SU-DHL-6 (cell line): ENCODE measurements at regions not wholly inside any gene's neighbourhood (a gene's known extent, or its start where the extent isn't known, plus 50 kb on each side); places are given as distances from the start of the nearest gene placed in this dataset.

Experiments used
- H2AFZ ChIP-seq: fragments of 200-600 bp; sonication (generic); 2 replicates; pipeline ENCODE4 v1.6.1; 2014; ENCODE audit warnings: low read depth, mild to moderate bottlenecking, moderate library complexity, mixed read lengths, antibody characterized with exemption, low read length; ENCODE audit not compliant: severe bottlenecking
- H3F3A ChIP-seq: fragments of 200-600 bp; shearing (Covaris generic); 2 replicates; pipeline ENCODE4 v1.6.0; 2016; ENCODE audit warnings: antibody characterized with exemption, mild to moderate bottlenecking; ENCODE audit not compliant: insufficient read depth
- H3K27ac ChIP-seq: fragments of 200-600 bp; sonication (generic); 2 replicates; pipeline ENCODE4 v1.5.1; 2016; ENCODE audit warnings: low read depth, mild to moderate bottlenecking, low read length, moderate library complexity, mixed read lengths
- H3K27me3 ChIP-seq: fragments of 200-600 bp; sonication (generic), shearing (Covaris generic); 2 replicates; pipeline ENCODE4 v1.6.0; 2014; ENCODE audit warnings: mild to moderate bottlenecking, low read length
- H3K36me3 ChIP-seq: fragments of 200-600 bp; sonication (generic); 2 replicates; pipeline ENCODE4 v1.6.1; 2014; ENCODE audit warnings: mild to moderate bottlenecking, low read length, mixed read lengths
- H3K4me2 ChIP-seq: fragments of 300-600, 200-600 bp; shearing (Covaris generic), sonication (generic); 2 replicates; pipeline ENCODE4 v1.6.0; 2014; ENCODE audit warnings: low read length, low read depth, mild to moderate bottlenecking; ENCODE audit not compliant: poor library complexity, severe bottlenecking
- H3K4me3 ChIP-seq: fragments of 200-600 bp; sonication (generic); 2 replicates; pipeline ENCODE4 v1.5.1; 2014; ENCODE audit warnings: antibody characterized with exemption, low read length, mild to moderate bottlenecking, mixed read lengths; ENCODE audit not compliant: insufficient read depth, poor library complexity, severe bottlenecking
- H3K79me2 ChIP-seq: fragments of 200-600 bp; sonication (generic); 2 replicates; pipeline ENCODE4 v1.6.1; 2014; ENCODE audit warnings: mild to moderate bottlenecking, low read length, moderate library complexity; ENCODE audit not compliant: insufficient read depth
- H3K9ac ChIP-seq: fragments of 200-600 bp; sonication (generic); 2 replicates; pipeline ENCODE4 v1.7.0; 2014; ENCODE audit warnings: mild to moderate bottlenecking, low read length
- H3K9me2 ChIP-seq: fragments of 200-600 bp; sonication (generic); replicated peaks from 2 replicates; pipeline ENCODE4 v1.6.1; 2014; ENCODE audit warnings: low read length; ENCODE audit not compliant: insufficient read depth
- H3K9me3 ChIP-seq: fragments of 200-600 bp; sonication (generic); 2 replicates; pipeline ENCODE4 v1.6.1; 2014; ENCODE audit warnings: low read length, mixed read lengths; ENCODE audit not compliant: insufficient read depth
- H4K20me1 ChIP-seq: fragments of 200-600 bp; sonication (generic); 2 replicates; pipeline ENCODE4 v1.6.1; 2014; ENCODE audit warnings: low read depth, mild to moderate bottlenecking, antibody characterized with exemption, low read length, moderate library complexity, mixed read lengths
- CTCF ChIP-seq: fragments of 200-600 bp; sonication (generic); IDR thresholded peaks from one replicate; pipeline ENCODE4 v1.5.1; 2017; ENCODE audit warnings: antibody characterized with exemption, mild to moderate bottlenecking, low read length, moderate library complexity; ENCODE audit not compliant: insufficient read depth, poor library complexity, severe bottlenecking
- EZH2phosphoT487 ChIP-seq: fragments of 200-600 bp; sonication (generic), shearing (Covaris generic); conservative IDR thresholded peaks from 2 replicates; pipeline ENCODE4 v1.6.1; 2018; ENCODE audit warnings: mild to moderate bottlenecking, antibody characterized with exemption, low read length, moderate library complexity, mixed read lengths

GRCh38 chr10:130244928-130245495 is 108.8 kb downstream of the GLRX3 start:
- no peaks in the 10 kb centered on the region for H3K27me3 ChIP-seq
- H3F3A ChIP-seq, result no peaks in the 10 kb centered on the region
- H3K9me3 ChIP-seq, result no peaks in the 10 kb centered on the region
- no peak overlapping the region for H3K4me2 ChIP-seq
- no peak overlapping the region for H3K9ac ChIP-seq
- TF ChIP-seq CTCF (no peak), EZH2phosphoT487 (no peak)
- no peaks in the 10 kb centered on the region for H3K9me2 ChIP-seq
- H3K36me3 ChIP-seq, result no peaks in the 10 kb centered on the region
- H3K27ac ChIP-seq, result no peak overlapping the region
- H2AFZ ChIP-seq, result no peak overlapping the region
- H4K20me1 ChIP-seq, result no peaks in the 10 kb centered on the region
- H3K4me3 ChIP-seq, result no peak overlapping the region
- H3K79me2 ChIP-seq, result no peaks in the 10 kb centered on the region

GRCh38 chr10:130246113-130246512 is 109.9 kb downstream of the GLRX3 start:
- Histone ChIP-seq H3K4me2 (no peak overlapping the region), H3F3A (no peaks in the 10 kb centered on the region), H4K20me1 (no peaks in the 10 kb centered on the region), H3K36me3 (no peaks in the 10 kb centered on the region), H3K9me2 (no peaks in the 10 kb centered on the region), H3K79me2 (no peaks in the 10 kb centered on the region), H2AFZ (no peak overlapping the region), H3K27me3 (no peaks in the 10 kb centered on the region), H3K9ac (no peak overlapping the region), H3K4me3 (no peak overlapping the region), H3K9me3 (no peaks in the 10 kb centered on the region), H3K27ac (no peak overlapping the region)
- TF ChIP-seq EZH2phosphoT487 (no peak), CTCF (no peak)

- no peaks in the 10 kb centered on the region for H3K9me3 ChIP-seq
- no peaks in the 10 kb centered on the region for H3K79me2 ChIP-seq
- H3K36me3 ChIP-seq, result no peaks in the 10 kb centered on the region
- no peak overlapping the region for H2AFZ ChIP-seq
- no peak overlapping the region for H3K4me2 ChIP-seq
- no peaks in the 10 kb centered on the region for H3K9me2 ChIP-seq
- no peaks in the 10 kb centered on the region for H3F3A ChIP-seq
- H3K27me3 ChIP-seq, result no peaks in the 10 kb centered on the region
- H4K20me1 ChIP-seq, result no peaks in the 10 kb centered on the region
- no peak overlapping the region for H3K9ac ChIP-seq
- H3K4me3 ChIP-seq, result no peak overlapping the region
- H3K27ac ChIP-seq, result no peak overlapping the region
- TF ChIP-seq CTCF, result no peak
- no peak for TF ChIP-seq EZH2phosphoT487
Observed at GRCh38 chr10:130250127-130250526, 113.9 kb downstream of the GLRX3 start.
